ENCODE measurements at regions not wholly inside any gene's neighbourhood (a gene's known extent, or its start where the extent isn't known, plus 50 kb on each side); places are given as distances from the start of the nearest gene placed in this dataset.
A peak's percentile ranks its signal among the peaks of the same experiment; 100 is the strongest.

DNA sequence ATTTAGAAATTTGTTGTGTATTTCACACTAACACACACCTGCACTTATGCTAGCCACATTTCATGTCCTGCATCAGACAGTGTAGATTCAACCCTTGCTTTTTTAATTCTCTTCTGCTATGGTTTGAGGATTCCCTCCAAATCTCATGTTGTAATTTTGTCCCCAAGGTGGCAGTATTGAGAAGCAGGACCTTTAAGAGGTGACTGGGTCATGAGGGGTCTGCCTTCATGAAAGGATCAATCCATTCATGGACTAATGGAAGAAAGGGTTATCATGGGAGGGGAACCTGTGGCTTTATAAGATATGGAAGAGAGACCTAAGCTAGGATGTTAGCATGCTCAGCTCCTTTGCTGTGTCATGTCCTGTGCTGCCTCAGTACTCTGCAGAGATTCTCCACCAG is 1032.2 kb downstream of the CDH11 start (continued):
- TF ChIP-seq, protein P1, sequence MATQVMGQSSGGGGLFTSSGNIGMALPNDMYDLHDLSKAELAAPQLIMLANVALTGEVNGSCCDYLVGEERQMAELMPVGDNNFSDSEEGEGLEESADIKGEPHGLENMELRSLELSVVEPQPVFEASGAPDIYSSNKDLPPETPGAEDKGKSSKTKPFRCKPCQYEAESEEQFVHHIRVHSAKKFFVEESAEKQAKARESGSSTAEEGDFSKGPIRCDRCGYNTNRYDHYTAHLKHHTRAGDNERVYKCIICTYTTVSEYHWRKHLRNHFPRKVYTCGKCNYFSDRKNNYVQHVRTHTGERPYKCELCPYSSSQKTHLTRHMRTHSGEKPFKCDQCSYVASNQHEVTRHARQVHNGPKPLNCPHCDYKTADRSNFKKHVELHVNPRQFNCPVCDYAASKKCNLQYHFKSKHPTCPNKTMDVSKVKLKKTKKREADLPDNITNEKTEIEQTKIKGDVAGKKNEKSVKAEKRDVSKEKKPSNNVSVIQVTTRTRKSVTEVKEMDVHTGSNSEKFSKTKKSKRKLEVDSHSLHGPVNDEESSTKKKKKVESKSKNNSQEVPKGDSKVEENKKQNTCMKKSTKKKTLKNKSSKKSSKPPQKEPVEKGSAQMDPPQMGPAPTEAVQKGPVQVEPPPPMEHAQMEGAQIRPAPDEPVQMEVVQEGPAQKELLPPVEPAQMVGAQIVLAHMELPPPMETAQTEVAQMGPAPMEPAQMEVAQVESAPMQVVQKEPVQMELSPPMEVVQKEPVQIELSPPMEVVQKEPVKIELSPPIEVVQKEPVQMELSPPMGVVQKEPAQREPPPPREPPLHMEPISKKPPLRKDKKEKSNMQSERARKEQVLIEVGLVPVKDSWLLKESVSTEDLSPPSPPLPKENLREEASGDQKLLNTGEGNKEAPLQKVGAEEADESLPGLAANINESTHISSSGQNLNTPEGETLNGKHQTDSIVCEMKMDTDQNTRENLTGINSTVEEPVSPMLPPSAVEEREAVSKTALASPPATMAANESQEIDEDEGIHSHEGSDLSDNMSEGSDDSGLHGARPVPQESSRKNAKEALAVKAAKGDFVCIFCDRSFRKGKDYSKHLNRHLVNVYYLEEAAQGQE (IDR thresholded peaks at IDR 0.05; ENCODE audit: low read depth, low read length), result no peak
- no peak for TF ChIP-seq IRF4 (IDR thresholded peaks at IDR 0.05; ENCODE audit: low read depth, low read length)
- peak; percentile 22; the same call in 1 of the 2 replicates for TF ChIP-seq RAD21 (IDR thresholded peaks at IDR 0.05; ENCODE audit: insufficient read depth, low read depth, low read length)
- no peak for TF ChIP-seq EZH2 (IDR thresholded peaks at IDR 0.05; ENCODE audit: borderline replicate concordance, control insufficient read depth, low read depth, low read length)
- no peak for TF ChIP-seq MYC (IDR thresholded peaks at IDR 0.05; ENCODE audit: insufficient read depth, insufficient read length, insufficient replicate concordance, low read length, severe bottlenecking)
- no peak for TF ChIP-seq ZNF384 (IDR thresholded peaks at IDR 0.05; ENCODE audit: borderline replicate concordance, low read depth, low read length)
- TF ChIP-seq, protein P2, sequence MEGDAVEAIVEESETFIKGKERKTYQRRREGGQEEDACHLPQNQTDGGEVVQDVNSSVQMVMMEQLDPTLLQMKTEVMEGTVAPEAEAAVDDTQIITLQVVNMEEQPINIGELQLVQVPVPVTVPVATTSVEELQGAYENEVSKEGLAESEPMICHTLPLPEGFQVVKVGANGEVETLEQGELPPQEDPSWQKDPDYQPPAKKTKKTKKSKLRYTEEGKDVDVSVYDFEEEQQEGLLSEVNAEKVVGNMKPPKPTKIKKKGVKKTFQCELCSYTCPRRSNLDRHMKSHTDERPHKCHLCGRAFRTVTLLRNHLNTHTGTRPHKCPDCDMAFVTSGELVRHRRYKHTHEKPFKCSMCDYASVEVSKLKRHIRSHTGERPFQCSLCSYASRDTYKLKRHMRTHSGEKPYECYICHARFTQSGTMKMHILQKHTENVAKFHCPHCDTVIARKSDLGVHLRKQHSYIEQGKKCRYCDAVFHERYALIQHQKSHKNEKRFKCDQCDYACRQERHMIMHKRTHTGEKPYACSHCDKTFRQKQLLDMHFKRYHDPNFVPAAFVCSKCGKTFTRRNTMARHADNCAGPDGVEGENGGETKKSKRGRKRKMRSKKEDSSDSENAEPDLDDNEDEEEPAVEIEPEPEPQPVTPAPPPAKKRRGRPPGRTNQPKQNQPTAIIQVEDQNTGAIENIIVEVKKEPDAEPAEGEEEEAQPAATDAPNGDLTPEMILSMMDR (IDR thresholded peaks at IDR 0.05 in 2 of 3, conservative IDR thresholded peaks at IDR 0.05 in 1 of 3; ENCODE audit: control insufficient read depth in 2 of 3, extremely low read depth in 1 of 3, insufficient read depth in 1 of 3, low read depth in 3 of 3, low read length in 3 of 3), result peak in 2 of 3 experiments; percentile 24 to 38; a peak in 3 of 6 replicates
